CD4-positive, alpha-beta T cell treated with Interleukin-17A for 4 hours (primary cell): ENCODE measurements at regions not wholly inside any gene's neighbourhood (a gene's known extent, or its start where the extent isn't known, plus 50 kb on each side); places are given as distances from the start of the nearest gene placed in this dataset.

Experiments
- DNase-seq: peaks from one replicate; pipeline ENCODE4 v3.0.0-alpha.2; 2020; ENCODE audit warnings: mixed read lengths

DNA sequence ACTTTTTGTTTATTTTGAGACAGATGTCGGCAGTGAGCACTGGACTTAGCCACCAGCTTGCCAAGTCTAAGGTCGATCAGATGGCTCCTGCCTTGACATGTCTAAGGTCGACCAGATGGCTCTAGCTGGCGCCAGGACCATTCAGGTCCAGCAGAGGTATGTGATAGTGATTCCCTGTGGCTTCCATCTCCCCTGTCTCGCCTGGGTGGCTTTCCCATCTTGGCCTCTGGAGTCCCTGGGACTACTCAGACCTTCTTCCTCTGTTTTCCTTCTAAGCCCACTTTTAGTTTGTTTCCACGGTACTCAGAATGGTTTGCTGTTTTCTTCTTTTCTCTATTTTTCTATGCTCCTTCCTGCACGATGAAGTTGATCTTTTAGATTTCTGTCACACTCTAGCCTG lies 1435.7 kb downstream of the UQCRFS1 start:
- DNase-seq: no peak

DNA sequence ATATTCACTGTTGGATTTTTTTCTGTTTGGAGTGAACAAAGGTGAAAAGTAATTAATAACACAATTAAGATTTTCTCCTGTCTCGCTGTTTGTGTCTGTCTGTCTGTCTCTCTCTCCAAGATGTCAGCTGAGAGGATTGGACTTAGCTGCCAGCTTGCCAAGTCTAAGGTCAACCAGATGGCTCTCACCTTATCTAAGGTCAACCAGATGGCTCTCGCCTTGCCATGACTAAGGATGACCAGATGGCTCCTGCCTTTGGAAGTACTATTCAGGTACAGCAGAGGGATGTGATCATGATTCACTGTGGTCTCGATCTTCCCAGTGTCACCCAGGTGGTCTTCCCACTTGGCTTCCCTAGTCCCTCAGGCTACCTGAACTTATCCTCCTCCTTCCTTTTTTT lies 1436.4 kb downstream of the UQCRFS1 start:
- no peak for DNase-seq

DNA sequence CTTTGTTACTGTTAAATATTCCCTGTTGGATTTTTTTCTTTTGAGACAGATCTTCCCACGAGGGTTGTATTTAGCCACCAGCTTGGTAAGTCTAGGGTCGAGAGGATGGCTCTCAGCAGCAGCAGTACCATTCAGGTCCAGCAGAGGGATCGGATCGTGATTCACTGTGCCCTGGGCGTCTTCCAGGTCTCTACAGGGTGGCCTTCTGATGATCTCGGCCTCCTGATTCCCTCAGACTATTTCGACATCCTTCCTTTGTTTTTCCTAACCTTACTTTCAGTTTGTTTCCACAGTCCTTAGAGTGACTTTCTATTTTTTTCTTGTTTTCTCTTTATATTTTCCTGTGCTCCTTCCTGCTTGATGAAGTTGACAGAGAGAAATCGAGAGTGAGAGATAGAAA lies 1436.9 kb downstream of the UQCRFS1 start:
- no peak for DNase-seq

DNA sequence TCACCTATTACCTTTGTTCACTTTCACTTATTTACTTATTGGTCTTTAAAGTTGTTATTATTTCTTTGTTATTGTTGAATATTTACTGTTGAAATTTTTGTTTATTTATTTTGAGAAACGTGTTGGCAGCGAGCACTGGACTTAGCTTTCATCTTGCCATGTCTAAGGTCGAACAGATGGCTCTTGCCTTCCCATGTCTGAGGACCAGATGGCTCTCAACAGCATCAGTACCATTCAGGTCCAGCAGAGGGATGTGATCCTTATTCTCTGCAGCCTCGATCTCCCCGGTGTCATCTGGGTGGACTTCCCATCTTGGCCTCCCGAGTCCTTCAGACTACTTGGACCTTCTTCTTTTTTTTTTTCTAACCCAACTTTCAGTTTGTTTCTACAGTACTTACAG lies 1437.6 kb downstream of the UQCRFS1 start:
- no peak for DNase-seq

DNA sequence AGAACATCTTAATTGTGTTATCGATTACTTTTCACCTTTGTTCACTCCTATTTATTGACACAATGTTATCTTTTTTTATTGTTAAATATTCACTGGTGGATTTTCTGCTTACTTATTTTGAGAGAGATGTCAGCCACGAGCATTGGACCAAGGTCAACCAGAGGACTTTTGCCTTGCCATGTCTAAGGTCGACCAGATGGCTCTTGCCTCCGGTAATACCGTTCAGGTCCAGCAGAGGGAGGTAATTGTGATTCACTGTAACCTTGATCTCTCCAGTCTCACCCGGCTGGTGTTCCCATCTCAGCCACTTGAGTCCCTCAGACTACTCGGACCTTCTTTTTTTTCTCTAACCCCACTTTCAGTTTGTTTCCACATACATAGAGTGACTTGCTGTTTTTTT lies 1438.1 kb downstream of the UQCRFS1 start:
- DNase-seq: no peak

DNA sequence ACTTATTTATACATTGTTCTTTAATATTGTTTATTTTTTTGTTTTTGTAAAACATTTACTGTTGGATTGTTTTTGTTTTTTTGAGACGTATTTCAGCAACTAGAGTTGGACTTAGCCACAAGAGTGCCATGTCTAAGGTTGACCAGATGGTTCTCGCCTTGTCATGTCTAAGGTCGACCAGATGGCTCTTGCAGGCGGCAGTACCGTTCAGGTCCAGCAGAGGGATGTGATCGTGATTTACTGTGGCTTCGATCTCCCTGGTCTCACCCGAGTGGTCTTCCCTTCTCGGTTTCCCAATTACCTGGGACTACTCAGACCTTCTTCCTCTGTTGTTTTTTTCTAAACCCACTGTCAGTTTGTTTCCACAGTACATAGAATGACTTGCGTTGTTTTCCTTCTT lies 1438.6 kb downstream of the UQCRFS1 start:
- no peak for DNase-seq

DNA sequence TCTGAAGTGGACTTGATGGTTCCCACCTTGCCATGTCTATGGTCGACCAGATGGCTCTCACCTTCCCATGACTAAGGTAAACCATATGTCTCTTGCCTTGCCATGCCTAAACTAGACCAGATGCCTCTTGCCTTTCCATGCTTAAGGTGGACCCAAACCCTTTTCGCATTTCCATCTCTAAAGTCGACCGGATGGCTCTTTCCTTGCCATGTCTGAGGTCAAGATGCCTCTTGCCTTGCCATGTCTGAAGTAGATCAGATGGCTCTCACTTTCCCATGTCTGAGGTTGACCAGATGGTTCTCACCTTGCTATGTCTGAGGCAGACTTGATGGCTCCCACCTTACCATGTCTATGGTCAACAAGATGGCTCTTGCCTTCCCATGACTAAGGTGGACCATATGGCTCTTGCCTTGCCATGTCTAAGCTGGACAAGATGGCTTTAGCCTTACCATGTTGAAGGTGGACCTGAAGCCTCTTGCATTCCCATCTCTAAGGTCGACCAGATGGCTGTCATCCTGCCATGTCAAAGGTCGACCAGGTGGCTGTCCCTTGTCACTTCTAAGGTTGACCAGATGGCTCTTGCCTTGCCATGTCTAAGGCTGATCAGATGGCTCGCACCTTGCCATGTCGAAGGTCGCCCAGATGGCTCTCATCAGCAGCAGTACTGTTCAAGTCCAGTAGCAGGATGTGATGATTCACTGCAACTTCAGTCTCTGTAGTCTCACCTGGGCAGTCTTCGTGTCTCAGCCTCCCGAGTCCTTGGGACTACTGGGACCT lies 1439.4 kb downstream of the UQCRFS1 start:
- DNase-seq: no peak

DNA sequence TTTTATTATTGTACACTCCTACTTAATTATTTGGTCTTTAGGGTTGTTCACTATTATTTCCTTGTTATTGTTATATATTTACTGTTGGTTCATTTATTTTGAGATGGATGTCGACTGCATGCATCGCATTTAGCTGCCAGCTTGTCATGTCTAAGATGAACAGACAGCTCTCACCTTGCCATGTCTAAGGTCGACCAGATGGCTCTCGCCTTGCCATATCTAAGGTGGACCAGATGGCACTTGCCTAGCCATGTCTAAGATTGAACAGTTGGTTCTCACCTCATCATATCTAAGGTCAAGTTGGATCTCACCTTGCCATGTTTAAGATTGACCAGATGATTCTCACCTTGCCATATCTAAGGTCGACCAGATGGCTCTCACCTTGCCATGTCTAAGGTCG lies 1440.9 kb downstream of the UQCRFS1 start:
- no peak for DNase-seq

DNA sequence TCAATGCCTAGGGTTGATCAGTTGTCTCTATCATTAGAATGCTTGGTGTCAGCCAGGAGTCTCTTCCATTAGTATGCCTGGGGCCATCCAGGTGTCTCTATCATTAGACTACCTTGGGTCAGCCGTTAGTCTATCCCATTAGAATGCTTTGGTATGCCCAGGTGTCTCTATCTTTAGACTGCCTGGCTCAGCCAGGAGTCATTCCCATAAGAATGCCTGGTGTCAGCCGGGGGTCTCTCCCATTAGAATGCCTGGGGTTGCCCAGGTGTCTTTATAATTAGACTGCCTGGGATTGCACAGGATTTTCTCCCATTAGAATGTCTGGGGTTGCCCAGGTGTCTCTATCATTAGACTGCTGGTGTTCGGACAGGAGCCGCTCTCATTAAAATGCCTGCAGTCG lies 1442.9 kb downstream of the UQCRFS1 start:
- no peak for DNase-seq

DNA sequence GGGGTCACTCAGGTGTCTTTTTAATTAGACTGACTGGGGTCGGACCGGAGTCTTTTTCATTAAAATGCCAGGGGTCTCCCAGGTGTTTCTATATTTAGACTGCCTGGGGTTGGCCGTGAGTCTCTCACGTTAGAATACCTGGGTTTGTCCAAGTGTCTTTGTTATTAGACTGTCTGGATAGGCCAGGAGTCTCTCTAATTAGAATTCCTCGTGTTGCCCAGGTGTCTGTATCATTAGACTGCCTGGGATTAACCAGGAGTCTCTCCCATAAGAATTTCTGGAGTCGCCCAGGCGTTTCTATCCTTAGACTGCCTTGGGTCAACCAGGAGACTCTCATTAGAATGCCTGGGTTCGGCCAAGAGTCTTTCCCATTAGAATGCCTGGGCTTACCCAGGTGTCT lies 1445.7 kb downstream of the UQCRFS1 start:
- DNase-seq: no peak

DNA sequence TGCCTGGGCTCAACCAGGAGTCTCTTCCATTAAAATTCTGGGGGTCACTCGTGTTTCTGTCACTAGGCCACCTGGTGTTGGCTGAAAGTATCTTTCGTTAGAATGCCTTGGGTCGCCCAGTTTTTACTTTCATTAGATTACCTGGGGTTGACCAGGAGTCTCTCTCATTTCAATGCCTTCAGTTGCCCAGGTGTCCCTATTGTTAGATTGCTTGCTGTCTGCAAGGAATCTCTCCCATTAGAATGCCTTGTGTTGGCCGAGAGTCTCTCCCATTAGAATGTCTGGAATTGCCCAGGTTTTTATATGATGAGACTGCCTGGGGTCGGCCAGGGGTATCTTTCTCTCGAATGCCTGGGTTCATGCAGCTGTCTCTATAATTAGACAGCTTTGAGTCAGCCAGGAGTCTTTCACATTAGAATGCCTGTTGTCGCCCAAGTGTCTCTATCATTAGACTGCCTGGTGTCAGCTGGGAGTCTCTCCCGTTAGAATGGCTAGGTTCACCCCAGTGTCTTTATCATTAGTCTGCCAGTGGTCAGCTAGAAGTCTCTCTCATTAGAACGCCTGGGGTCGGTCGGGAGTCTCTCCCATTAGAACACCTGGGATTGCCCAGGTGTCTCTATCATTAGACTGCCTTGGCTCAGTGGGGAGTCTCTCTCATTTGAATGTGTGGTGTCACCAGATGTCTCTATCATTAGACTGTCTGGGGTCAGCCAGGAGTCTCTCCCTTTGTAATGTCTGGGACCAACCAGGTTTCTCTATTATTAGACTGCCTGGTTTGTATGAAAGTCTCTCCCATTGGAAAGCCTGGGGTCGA lies 1446.8 kb downstream of the UQCRFS1 start:
- no peak for DNase-seq

DNA sequence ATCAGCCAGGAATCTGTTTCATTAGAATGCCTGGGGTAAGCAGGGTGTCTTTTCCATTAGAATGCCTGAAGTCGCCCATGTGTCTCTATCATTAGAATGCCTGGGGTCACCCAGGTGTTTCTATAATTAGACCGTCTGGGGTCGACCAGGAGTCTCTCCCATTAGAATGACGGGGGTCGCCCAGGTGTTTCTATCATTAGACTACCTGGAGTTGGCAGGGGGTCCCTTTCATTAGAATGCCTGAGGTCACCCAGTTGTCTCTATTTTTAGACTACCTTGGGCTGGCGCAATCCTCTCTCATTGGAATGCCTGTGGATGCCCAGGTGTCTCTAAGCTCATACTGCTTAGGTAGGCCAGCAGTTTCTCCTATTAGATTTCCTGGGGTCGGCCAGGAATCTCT lies 1447.6 kb downstream of the UQCRFS1 start:
- DNase-seq: no peak

DNA sequence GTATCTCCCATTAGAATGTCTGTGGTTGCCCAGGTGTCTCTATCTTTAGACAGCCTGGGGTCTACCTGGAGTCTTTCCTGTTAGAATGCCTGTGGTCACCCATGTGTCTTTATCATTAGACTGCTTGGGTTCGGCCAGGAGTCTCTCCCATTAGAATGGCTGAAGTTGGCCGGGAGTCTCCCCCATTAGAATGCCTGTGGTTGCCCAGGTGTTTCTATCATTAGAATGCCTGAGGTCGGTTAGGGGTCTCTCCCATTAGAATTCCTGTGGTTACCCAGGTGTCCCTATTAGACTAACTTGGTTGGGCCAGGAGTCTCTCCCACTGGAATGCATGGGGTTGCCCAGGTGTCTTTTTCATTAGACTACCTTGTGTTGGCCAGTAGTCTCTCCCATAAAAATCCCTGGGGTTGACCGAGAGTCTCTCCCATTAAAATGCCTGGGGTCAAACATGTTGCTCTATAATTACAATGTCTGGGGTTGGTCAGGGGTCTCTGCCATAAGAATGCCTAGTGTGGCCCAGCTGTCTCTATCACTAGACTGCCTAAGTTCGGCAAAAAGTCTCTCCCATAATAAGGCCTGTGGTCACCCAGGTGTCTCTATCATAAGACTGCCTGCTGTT lies 1448.7 kb downstream of the UQCRFS1 start:
- no peak for DNase-seq

DNA sequence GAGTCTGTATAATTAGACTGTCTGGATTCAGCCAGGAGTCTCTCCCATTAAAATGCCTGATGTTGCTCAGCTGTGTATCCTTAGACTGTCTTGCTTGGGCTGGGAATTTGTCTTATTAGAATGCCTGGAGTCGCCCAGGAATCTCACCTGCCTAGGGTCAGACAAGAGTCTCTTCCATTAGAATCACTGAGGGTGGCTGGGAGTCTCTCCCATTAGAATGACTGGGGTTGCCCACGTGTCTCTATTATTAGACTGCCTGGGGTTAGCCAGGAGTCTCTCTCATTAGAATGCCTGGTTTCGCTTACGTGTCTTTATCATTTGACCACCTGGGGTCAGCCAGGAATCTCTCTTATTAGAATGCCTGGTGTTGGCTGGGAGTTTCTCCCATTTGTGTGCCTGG lies 1450.0 kb downstream of the UQCRFS1 start:
- no peak for DNase-seq

DNA sequence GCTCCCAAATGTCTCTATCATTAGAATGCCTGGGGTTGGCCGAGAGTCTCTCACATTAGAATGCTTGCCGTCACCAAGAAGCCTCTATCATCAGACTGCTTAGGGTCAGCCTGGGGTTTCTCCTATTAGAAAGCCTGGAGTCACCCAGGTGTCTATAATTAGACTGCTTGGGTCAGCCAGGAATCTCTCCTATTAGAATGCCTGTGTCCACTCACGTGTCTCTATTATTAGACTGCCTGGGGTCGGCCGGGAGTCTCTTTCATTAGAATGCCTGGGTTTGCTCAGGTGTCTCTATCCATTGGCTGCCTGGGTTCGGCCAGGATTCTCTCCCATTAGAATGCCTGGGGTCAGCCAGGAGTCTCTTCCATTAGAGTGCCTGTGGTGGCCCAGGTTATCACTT lies 1453.1 kb downstream of the UQCRFS1 start:
- no peak for DNase-seq

DNA sequence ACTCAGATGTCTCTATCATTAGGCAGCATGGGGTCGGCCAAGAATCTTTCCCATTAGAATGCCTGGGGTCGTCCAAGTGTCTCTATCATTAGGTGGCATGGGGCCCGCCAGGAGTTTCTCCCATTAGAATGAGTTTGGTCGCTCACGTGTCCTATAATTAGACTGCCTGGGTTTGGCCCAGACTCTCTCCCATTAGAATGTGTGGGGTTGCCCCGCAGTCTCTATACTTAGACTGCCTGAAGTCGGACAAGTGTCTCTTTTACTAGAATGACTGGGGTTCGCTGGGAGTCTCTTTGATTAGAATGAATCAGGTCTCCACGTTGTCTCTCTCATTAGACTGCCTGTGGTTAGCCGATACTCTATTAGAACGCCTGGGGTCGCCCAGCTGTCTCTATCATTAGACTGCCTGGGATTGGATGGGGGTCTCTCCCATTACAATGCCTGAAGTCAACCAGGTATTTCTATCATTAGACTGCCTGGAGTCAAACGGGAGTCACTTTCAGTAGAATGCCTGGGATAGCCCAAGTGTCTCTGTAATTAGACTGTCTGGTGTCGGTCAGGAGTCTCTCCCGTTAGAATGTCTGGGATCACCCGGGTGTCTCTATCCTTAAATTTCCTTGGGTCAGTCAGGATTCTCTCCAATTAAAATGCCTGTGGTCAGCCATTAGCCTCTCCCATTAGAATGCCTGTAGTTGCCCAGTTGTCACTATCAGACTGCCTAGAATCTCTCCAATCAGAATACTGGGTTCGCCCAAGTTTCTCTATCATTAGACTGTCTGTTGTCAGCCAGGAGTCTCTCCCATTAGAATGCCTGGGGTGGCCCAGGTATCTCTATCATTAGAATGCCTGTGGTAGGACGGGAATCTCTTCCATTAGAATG lies 1454.1 kb downstream of the UQCRFS1 start:
- DNase-seq: no peak

DNA sequence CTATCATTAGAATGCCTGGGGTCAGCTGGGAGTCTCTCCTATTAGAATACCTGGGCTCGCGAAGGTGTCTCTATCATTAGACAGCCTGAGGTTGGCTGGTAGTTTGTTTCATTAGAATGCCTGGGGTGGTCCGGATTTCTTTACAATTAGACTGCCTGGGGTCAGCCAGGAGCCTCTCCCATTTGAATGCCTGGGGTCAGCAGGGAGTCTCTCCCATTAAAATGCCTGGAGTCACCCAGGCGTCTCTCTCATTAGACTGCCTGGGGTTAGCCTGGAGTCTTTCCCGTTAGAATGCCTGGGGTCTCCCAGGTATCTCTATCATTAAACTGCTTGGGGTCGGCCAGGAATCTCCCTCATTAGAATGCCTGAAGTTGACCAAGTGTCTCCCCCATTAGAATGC lies 1458.3 kb downstream of the UQCRFS1 start:
- no peak for DNase-seq

DNA sequence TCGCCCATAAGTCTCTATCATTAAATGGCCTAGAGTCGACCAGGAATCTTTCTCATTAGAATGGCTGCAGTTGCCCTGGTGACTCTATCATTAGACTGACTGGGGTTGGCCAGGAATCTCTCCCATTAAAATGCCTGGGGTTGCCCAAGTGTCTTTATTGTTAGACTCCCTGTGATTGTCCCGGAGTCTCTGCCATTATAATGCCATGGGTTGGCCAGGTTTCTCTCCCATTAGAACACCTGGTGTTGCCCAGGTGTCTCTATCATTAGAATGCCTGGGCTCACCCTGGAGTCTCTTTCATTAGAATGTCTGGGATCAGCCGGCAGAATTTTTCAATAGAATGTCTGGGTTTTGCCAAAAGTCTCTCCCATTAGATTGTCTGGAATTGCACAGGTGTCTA lies 1459.3 kb downstream of the UQCRFS1 start:
- no peak for DNase-seq

DNA sequence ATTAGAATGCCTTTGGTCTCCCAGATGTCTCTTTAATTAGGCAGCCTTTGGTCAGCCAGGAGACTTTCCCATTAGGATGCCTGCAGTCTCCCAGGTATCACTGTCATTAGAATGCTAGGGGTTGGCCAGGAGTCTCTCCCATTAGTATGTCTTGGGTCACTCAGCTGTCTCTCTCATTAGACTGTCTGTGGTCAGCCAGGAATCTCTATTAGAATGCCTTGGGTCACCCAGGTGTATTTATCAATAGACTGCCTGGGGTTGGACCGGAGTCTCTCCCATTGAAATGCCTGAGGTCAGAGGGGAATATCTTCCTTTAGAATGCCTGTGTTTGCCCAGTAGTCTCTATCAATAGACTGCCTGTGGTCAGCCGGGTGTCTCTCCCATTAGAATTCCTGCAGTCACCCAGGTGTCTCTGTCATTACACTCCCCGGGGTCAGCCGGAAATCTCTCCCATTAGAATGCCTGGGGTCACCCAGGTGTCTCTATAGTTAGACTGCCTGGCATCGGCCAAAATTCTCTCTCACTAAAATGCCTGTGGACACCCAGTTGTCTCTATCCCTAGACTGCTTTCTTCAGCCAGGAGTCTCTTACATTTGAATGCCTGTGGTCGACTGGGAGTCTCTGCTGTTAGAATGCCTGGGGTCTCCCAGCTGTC lies 1460.3 kb downstream of the UQCRFS1 start:
- no peak for DNase-seq

DNA sequence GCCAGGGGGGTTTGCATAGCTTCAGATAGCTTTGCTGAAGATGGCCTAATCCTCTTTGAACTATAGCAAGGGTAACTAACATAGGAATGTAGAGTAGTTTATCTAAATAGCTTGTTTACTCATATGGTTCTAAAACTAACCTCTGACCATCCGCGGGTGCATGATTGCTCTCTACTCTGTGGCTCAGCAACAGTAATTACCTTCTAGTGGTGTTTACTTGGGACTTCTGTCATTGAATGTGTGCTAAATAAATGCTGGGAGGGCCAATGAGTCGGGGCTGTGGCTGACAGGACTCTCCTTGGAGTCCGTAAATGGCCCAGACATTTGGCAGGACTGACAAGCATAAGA lies 1461.9 kb downstream of the UQCRFS1 start:
- DNase-seq: no peak

DNA sequence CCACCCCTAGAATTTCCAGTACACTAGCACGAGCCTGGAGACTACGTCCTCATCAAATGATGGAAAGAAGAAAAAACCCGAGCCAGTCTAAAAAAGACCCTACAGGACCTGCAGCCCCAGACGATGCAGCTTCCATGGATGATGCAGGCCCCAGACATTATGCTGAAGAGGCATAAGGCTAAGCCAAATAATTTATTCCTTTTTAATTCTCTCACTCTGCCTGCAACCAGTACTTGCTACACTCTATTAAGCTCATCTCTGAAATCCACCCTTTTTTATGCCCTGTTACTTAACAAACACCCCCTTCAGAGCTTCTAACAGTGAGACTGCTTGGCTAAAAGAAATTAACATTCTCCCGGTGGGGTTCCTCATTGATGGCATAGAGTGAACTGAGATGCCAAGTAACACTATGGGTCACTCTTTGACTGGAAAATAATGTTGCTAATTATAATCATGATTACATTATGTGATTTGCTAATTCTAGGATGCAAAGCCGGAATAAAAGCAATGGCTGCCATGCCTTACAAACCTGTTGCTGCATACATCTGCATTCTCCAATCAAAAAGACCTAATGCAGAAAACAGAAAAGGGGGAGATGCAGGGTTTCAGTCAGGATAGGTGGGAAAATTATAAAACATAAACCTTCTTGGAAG lies 1462.4 kb downstream of the UQCRFS1 start:
- DNase-seq: no peak

DNA sequence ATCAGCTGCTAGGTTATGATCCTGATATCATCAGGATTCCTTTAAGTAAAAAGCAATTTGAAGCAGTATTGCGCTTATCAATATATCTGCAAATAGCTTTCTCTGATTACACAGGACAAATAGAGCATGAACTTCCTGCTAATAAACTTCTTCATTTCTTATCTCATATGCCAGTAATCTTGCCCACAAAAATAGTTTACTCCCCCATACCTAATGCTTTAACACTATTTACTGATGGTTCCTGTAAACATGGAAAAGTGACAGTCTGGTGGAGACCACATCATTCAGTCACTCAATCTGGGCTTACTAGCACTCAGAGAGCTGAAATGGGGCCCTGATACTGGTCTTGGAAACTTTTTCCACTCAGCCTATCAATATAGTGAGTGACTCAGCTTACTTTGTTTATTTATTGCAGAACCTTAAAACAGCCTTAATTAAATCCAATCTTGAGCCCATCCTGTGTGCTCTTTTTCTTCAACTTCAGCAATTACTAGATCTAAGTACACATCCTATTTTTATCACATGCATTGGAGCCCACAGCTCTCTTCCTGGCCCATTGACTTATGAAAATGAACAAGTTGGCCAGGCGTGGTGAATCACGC lies 1464.3 kb downstream of the UQCRFS1 start:
- DNase-seq: no peak
